ENCODE measurements at regions not wholly inside any gene's neighbourhood (a gene's known extent, or its start where the extent isn't known, plus 50 kb on each side); places are given as distances from the start of the nearest gene placed in this dataset.

- TF ChIP-seq CTCF (IDR thresholded peaks at IDR 0.05 in 8 of 11, conservative IDR thresholded peaks at IDR 0.05 in 3 of 11), result no peak
- no peak for TF ChIP-seq POLR2A (IDR thresholded peaks at IDR 0.05)
- TF ChIP-seq POLR2AphosphoS5 (IDR thresholded peaks at IDR 0.05), result no peak
Observed at GRCh38 chr11:71075871-71076420, 176.4 kb downstream of the SHANK2 start.
